Loucy (cell line): ENCODE measurements at regions not wholly inside any gene's neighbourhood (a gene's known extent, or its start where the extent isn't known, plus 50 kb on each side); places are given as distances from the start of the nearest gene placed in this dataset.

Source experiments
- CTCF ChIP-seq: fragments of 200-600 bp; sonication (generic); conservative IDR thresholded peaks from 2 replicates; pipeline ENCODE4 v1.5.1; 2014; ENCODE audit warnings: mild to moderate bottlenecking, antibody characterized with exemption, low read length
- EZH2phosphoT487 ChIP-seq: fragments of 200-600 bp; IDR thresholded peaks from 2 replicates; pipeline ENCODE4 v1.6.1; 2018; ENCODE audit warnings: antibody characterized with exemption, mild to moderate bottlenecking, moderate library complexity, borderline replicate concordance

DNA sequence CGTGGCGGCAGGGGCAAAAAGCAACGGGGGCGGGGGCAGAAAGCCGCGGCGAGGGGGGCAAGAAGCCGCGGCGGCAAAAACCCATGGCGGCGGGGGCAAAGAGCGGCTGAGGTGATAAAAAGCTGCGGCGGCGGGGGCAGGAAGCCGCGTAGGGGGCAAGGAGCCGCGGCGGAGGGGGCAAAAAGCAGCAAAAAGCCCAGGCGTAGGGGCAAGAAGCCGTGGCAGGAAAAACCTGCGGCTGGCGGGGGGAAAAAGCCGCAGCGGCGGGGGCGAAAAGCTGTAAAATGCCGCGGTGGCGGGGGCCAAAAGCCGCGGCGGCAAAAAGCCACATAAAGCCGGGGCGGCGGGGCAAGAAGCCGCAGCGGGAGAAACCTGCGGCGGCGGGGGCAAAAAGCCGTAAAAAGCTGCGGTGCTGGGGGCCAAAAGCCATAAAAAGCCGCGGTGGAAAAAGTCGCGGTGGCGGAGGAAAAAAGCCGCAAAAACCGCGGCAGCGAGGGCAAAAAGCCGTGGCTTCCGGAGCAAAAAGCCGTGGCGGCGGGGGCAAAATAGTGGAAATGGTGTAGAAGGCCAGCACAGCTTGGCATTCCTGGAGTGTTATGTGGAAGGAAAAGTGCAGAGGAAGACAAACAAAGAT, 487.8 kb downstream of the ZNF33B start:
- TF ChIP-seq CTCF, result no peak
- no peak for TF ChIP-seq EZH2phosphoT487
